HG03175 (cell line): ENCODE measurements at regions not wholly inside any gene's neighbourhood (a gene's known extent, or its start where the extent isn't known, plus 50 kb on each side); places are given as distances from the start of the nearest gene placed in this dataset.

Experiments
- ATAC-seq: cut with Tn5 transposase; IDR thresholded peaks from one replicate; pipeline ENCODE4 v1.9.1; 2021; ENCODE audit warnings: mild to moderate bottlenecking, moderate library complexity; ENCODE audit not compliant: unreplicated experiment

- no peak for ATAC-seq
These were observed 72.2 kb upstream of the PDK4 start for GRCh38 chr7:95668504-95669018.

- ATAC-seq: no peak
These were observed 66.7 kb upstream of the PDK4 start for GRCh38 chr7:95662987-95663386.

- ATAC-seq: no peak
These were observed 63.7 kb upstream of the PDK4 start for GRCh38 chr7:95660023-95660434.

GRCh38 chr7:95658676-95659075, 62.4 kb upstream of the PDK4 start:
- ATAC-seq: no peak

GRCh38 chr7:95649546-95649945, 53.2 kb upstream of the PDK4 start:
- no peak for ATAC-seq

- ATAC-seq: no peak
These were observed 50.0 kb upstream of the PDK4 start for GRCh38 chr7:95646350-95646749.
